ENCODE measurements at regions not wholly inside any gene's neighbourhood (a gene's known extent, or its start where the extent isn't known, plus 50 kb on each side); places are given as distances from the start of the nearest gene placed in this dataset.

GRCh38 chr3:153060346-153060745 lies 101.7 kb upstream of the RAP2B start:
- Histone ChIP-seq H3K4me1 (peaks cover 22% of the 10 kb centered on the region), H3K4me3 (no peak overlapping the region), H3K27ac (0 out of 6 replicates have a peak overlapping the region, but pooled peaks of 1 of the 2 experiments have one; percentile 25), H3K9me3 (no peaks in the 10 kb centered on the region), H3K4me2 (no peak overlapping the region)
- ATAC-seq (no peak), FAIRE-seq (no peak), DNase-seq (ENCODE audit: low read depth in 1 of 2, low spot score in 1 of 2) (no peak)
- TF ChIP-seq CHD4 (IDR thresholded peaks at IDR 0.05; ENCODE audit: borderline replicate concordance), result no peak
- TF ChIP-seq EHMT2 (IDR thresholded peaks at IDR 0.05; ENCODE audit: low read depth), result no peak
- TF ChIP-seq RFX5 (IDR thresholded peaks at IDR 0.05), result no peak
- TF ChIP-seq BCL3 (IDR thresholded peaks at IDR 0.05), result no peak
- TF ChIP-seq RCOR1 (IDR thresholded peaks at IDR 0.05; ENCODE audit: low read depth, low read length), result no peak
- no peak for TF ChIP-seq ZC3H11A (IDR thresholded peaks at IDR 0.05)
- TF ChIP-seq ATOH8 (CRISPR knock-in tag; IDR thresholded peaks at IDR 0.05; ENCODE audit: low read depth), result no peak
- POLR2A ChIA-PET, result interaction anchor here (2.0 kb wide), 1 partner anchor 100 kb away, joined by 15 read pairs; no protein-coding TSS in a partner anchor
- 77% methylated on average over 5 of the region's 5 CpGs for WGBS (ENCODE audit: missing lambda C conversion rate)
- CTCF ChIA-PET, result no interaction called here

- ChIA-PET POLR2A (interaction anchor here (2.0 kb wide), 1 partner anchor 99 kb away, joined by 15 read pairs; no protein-coding TSS in a partner anchor), CTCF (interaction anchor here (0.6 to 0.7 kb wide), 2 partner anchors 51 to 544 kb away, joined by 3 read pairs; no protein-coding TSS in a partner anchor)
- Histone ChIP-seq H3K4me1 (peaks cover 22% of the 10 kb centered on the region), H3K4me2 (no peak overlapping the region), H3K9me3 (no peaks in the 10 kb centered on the region), H3K27ac (no peak overlapping the region), H3K4me3 (no peak overlapping the region)
- TF ChIP-seq FOSB (CRISPR knock-in tag; IDR thresholded peaks at IDR 0.05), result no peak
- no peak for TF ChIP-seq HMGXB4 (CRISPR knock-in tag; IDR thresholded peaks at IDR 0.05; ENCODE audit: borderline replicate concordance)
- TF ChIP-seq TFCP2L1 (CRISPR knock-in tag; IDR thresholded peaks at IDR 0.05), result no peak
- no peak for TF ChIP-seq USF2 (IDR thresholded peaks at IDR 0.05)
- TF ChIP-seq ZFP36 (IDR thresholded peaks at IDR 0.05; ENCODE audit: borderline replicate concordance, partially characterized antibody), result no peak
- no peak for TF ChIP-seq GATA3 (IDR thresholded peaks at IDR 0.05; ENCODE audit: borderline replicate concordance)
- no peak for TF ChIP-seq KDM1A (IDR thresholded peaks at IDR 0.05; ENCODE audit: low read depth)
- no peak for TF ChIP-seq ZSCAN20 (CRISPR knock-in tag; IDR thresholded peaks at IDR 0.05)
- TF ChIP-seq MAX (IDR thresholded peaks at IDR 0.05), result no peak
- TF ChIP-seq CHD2 (IDR thresholded peaks at IDR 0.05; ENCODE audit: low read length, partially characterized antibody), result no peak
- TF ChIP-seq RAD21 (conservative IDR thresholded peaks at IDR 0.05 in 1 of 2, IDR thresholded peaks at IDR 0.05 in 1 of 2), result no peak
- no peak for TF ChIP-seq PBX3 (IDR thresholded peaks at IDR 0.05)
- TF ChIP-seq HOXB5 (CRISPR knock-in tag; IDR thresholded peaks at IDR 0.05), result no peak
- TF ChIP-seq POLR2AphosphoS2 (conservative IDR thresholded peaks at IDR 0.05; ENCODE audit: low read length), result no peak
- no peak for TF ChIP-seq ELK1 (IDR thresholded peaks at IDR 0.05; ENCODE audit: low read depth, low read length)
- TF ChIP-seq HES2 (IDR thresholded peaks at IDR 0.05), result no peak
- no peak for TF ChIP-seq EHMT2 (IDR thresholded peaks at IDR 0.05; ENCODE audit: low read depth)
- no peak for TF ChIP-seq SREBF2 (IDR thresholded peaks at IDR 0.05)
- TF ChIP-seq CBX2 (IDR thresholded peaks at IDR 0.05; ENCODE audit: borderline replicate concordance, low read depth), result no peak
- ATAC-seq (no peak), DNase-seq (ENCODE audit: low read depth in 1 of 2, low spot score in 1 of 2) (no peak), FAIRE-seq (no peak)
- WGBS (ENCODE audit: missing lambda C conversion rate), result 70% methylated on average over 4 of the region's 4 CpGs
Observed at GRCh38 chr3:153061938-153062528, 100.0 kb upstream of the RAP2B start.
